Pancreas (tissue), 10 donors: ENCODE measurements at regions not wholly inside any gene's neighbourhood (a gene's known extent, or its start where the extent isn't known, plus 50 kb on each side); places are given as distances from the start of the nearest gene placed in this dataset.

Experiments
- ATAC-seq, 4 donors: fragments of 200-7000 bp; cut with Tn5 transposase; one replicate each; pipeline versions ENCODE4 v1.8.0 to v1.9.1; 2020; ENCODE audit warnings: mild to moderate bottlenecking in 4 of 4, moderate library complexity in 4 of 4
- DNase-seq, 6 donors: peaks; one replicate each; pipeline ENCODE4 v3.0.0-alpha.2; 2020
- FAIRE-seq: peaks from 2 replicates; lab custom pipeline; 2012; peaks lifted over from hg19 to GRCh38; lab: Jason Lieb, UNC
- H3K27ac ChIP-seq, 4 donors: fragments of 200-600 bp; sonication (generic); 1 replicate in 3 of 4; 2 replicates in 1 of 4; pipeline versions ENCODE4 v1.5.0 to v1.8.0; 2020
- H3K27me3 ChIP-seq, 4 donors: fragments of 200-600 bp; one replicate each; pipeline ENCODE4 v1.8.0; 2021
- H3K36me3 ChIP-seq, 3 donors: fragments of 200-600 bp; sonication (generic) in 1 of 3; one replicate each; pipeline versions ENCODE4 v1.5.0 to v1.8.0; 2020 to 2021
- H3K4me1 ChIP-seq, 3 donors: fragments of 200-600 bp; one replicate each; pipeline ENCODE4 v1.8.0; 2021
- H3K4me3 ChIP-seq, 4 donors: fragments of 200-600 bp; sonication (generic) in 2 of 4; one replicate each; pipeline versions ENCODE4 v1.5.0 to v1.8.0; 2020 to 2021
- H3K9me3 ChIP-seq, 4 donors: fragments of 200-600 bp; one replicate each; pipeline ENCODE4 v1.8.0; 2021
- WGBS, 2 donors: extraction: QIAGEN DNeasy Blood & Tissue Kit; methylation state at CpG; one replicate each; pipeline ENCODE4 v1.1.7; 2013; 5-methylcytosine and 5-hydroxymethylcytosine counted together
- intact Hi-C, 3 donors: fragments of 100-400 bp; cut with DNase I; formaldehyde crosslinking; loops; one replicate each; pipeline versions ENCODE4 v1.11.1 to v1.14.2; 2022
- TF ChIP-seq, protein P1 (sequence below), 4 donors: fragments of 200-600 bp; sonication (generic) in 3 of 4; IDR thresholded peaks; one replicate each; pipeline versions ENCODE4 v1.5.0 to v1.8.0; 2021; ENCODE audit warnings: antibody characterized with exemption in 4 of 4
- donor health status: healthy with polysubstance abuse.
- donor health status: DM: no; HTN: no; CAD: no; lungs with moderate emphysema.
- donor health status: DM: no; HTN: no; CAD: no.
- donor health status: control.
- donor health status: control.
- donor health status: Bipolar disorder and iron deficiency.
- donor health status: DM: yes; HTN: yes; CAD: no.
- donor health status: DM: no; HTN: no; CAD: no.
- donor health status: DM: no; HTN: no; CAD: no.
- donor health status: DM: yes; HTN: yes; CAD: no.

DNA sequence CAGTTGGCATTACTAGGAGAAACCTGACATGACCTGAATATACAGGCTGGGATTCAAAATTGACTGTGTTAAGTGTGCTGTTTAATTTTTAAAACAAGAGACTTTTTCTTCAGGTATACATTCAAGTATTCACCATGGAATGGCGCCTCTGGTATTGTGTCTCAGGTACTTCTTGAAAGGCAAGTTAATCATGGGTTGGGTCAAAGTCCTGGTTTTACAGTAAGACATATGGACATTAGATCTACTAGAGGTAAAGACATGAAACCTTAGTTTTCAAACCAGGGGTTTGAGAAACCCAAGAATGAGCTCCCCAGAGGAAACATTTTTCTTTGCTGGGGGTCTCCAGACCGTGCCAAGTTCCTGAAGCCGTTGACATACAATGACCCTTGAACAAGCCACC lies 232.4 kb downstream of the SAMD5 start:
- Histone ChIP-seq H3K27me3 (no peaks in the 10 kb centered on the region), H3K27ac (no peak overlapping the region), H3K4me1 (no peaks in the 10 kb centered on the region), H3K36me3 (no peaks in the 10 kb centered on the region), H3K4me3 (no peak overlapping the region), H3K9me3 (no peaks in the 10 kb centered on the region)
- TF ChIP-seq, protein P1, sequence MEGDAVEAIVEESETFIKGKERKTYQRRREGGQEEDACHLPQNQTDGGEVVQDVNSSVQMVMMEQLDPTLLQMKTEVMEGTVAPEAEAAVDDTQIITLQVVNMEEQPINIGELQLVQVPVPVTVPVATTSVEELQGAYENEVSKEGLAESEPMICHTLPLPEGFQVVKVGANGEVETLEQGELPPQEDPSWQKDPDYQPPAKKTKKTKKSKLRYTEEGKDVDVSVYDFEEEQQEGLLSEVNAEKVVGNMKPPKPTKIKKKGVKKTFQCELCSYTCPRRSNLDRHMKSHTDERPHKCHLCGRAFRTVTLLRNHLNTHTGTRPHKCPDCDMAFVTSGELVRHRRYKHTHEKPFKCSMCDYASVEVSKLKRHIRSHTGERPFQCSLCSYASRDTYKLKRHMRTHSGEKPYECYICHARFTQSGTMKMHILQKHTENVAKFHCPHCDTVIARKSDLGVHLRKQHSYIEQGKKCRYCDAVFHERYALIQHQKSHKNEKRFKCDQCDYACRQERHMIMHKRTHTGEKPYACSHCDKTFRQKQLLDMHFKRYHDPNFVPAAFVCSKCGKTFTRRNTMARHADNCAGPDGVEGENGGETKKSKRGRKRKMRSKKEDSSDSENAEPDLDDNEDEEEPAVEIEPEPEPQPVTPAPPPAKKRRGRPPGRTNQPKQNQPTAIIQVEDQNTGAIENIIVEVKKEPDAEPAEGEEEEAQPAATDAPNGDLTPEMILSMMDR (IDR thresholded peaks at IDR 0.05) = no peak
- no peak for ATAC-seq
- no peak for FAIRE-seq
- DNase-seq = no peak
- intact Hi-C loops = no loop called here
- WGBS, 2 donors = 55 to 71% methylated on average over 3 of the region's 3 CpGs

DNA sequence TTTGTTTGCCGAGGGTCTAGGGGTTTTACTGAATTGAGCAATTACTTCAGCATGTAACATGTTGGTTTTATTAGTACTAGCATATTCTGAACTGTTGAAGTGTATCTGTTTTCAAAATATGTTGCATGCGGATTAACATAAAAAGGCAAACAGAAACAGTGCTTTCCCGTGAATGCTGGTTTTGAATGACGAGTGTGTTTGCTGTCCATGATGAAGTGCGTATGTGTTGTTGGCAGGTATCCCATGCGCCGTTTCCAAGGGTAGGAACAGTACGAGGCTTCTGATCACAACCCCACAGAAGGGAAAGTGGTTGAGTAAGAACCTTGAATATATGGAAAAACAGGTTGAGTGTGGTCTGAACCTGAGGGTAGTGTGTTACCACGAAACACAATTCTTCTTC lies 232.9 kb downstream of the SAMD5 start:
- no peaks in the 10 kb centered on the region for H3K36me3 ChIP-seq
- no peaks in the 10 kb centered on the region for H3K4me1 ChIP-seq
- DNase-seq (no peak), FAIRE-seq (no peak), ATAC-seq (no peak)
- WGBS, 2 donors = 74 to 76% methylated on average over 9 of the region's 9 CpGs
- TF ChIP-seq, protein P1 (IDR thresholded peaks at IDR 0.05) = no peak
- H3K27ac ChIP-seq = no peak overlapping the region
- intact Hi-C loops = no loop called here
- no peaks in the 10 kb centered on the region for H3K9me3 ChIP-seq
- no peaks in the 10 kb centered on the region for H3K27me3 ChIP-seq
- H3K4me3 ChIP-seq = no peak overlapping the region

DNA sequence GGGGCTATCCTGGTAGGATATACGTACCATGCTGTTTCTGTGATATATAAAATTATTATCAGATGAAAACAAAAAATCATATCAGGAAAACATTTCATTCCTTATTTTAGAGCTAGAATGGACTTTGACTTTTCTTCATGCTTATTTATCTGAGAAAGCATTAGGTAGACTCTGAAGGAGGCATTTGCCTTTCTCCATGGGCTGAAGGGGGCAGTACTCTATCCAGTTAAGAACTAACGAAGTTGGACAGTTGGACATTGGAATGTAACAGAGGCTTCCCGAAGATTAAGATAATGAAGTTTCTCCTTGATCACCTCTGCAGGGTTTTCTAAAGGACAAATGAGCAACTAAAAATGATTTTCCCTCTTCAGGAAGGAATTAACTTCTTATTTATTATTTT lies 233.9 kb downstream of the SAMD5 start:
- TF ChIP-seq, protein P1 (IDR thresholded peaks at IDR 0.05) = no peak
- WGBS, 2 donors = 75 to 80% methylated on average over 3 of the region's 3 CpGs
- Histone ChIP-seq H3K4me3 (no peak overlapping the region), H3K27me3 (no peaks in the 10 kb centered on the region), H3K9me3 (no peaks in the 10 kb centered on the region), H3K36me3 (no peaks in the 10 kb centered on the region), H3K27ac (no peak overlapping the region), H3K4me1 (no peaks in the 10 kb centered on the region)
- intact Hi-C loops = no loop called here
- no peak for DNase-seq
- ATAC-seq = no peak
- FAIRE-seq = no peak

DNA sequence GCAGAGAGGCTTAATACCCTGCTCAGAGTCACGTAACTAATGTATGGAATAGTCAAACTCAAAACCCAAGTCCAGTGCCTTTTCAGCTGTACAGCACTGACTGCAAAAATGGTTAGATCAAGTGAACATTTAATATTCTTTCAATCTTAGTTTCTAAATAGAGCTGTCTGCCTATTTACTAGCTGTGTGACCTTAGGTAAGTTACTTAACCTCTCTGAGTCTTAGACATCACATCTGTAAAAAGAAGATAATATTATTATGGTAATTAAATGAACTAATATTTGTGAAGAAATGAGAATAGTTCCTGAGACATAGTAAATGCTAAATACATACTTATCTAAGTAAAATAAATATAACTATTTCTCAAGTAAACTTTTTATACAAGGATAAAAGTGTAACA lies 235.5 kb downstream of the SAMD5 start:
- TF ChIP-seq, protein P1 (IDR thresholded peaks at IDR 0.05) = no peak
- whole genome bisulfite sequencing, 2 donors = 94 to 97% methylated on average over 1 of the region's 1 CpG
- FAIRE-seq (no peak), ATAC-seq (no peak), DNase-seq (no peak)
- H3K27me3 ChIP-seq = no peaks in the 10 kb centered on the region
- no peaks in the 10 kb centered on the region for H3K36me3 ChIP-seq
- intact Hi-C loops = no loop called here
- H3K27ac ChIP-seq = no peak overlapping the region
- no peaks in the 10 kb centered on the region for H3K9me3 ChIP-seq
- no peak overlapping the region for H3K4me3 ChIP-seq
- H3K4me1 ChIP-seq = no peaks in the 10 kb centered on the region

DNA sequence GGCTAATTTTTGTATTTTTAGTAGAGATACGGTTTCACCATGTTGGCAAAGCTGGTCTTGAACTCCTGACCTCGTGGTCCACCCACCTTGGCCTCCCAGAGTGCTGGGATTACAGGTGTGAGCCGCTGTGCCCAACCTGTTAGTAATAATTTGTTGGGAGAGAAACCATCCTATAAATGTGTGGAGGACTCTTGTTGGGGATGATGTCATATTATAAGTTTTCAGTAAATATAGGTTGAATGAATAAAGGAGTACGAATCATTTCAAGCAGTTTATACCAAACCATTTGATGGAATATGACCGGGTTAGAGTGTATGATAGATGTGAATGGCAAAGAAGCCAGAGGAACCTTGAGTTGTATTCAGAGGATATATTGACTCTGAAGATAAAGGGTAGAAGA lies 240.8 kb downstream of the SAMD5 start:
- TF ChIP-seq, protein P1 (IDR thresholded peaks at IDR 0.05) = no peak
- H3K36me3 ChIP-seq = no peaks in the 10 kb centered on the region
- no peak overlapping the region for H3K4me3 ChIP-seq
- H3K4me1 ChIP-seq = no peaks in the 10 kb centered on the region
- ATAC-seq (no peak), DNase-seq (no peak), FAIRE-seq (no peak)
- WGBS, 2 donors = 79 to 91% methylated on average over 5 of the region's 5 CpGs
- no peaks in the 10 kb centered on the region for H3K27me3 ChIP-seq
- H3K9me3 ChIP-seq = no peaks in the 10 kb centered on the region
- intact Hi-C loops = no loop called here
- H3K27ac ChIP-seq = no peak overlapping the region
